ENCODE measurements at regions not wholly inside any gene's neighbourhood (a gene's known extent, or its start where the extent isn't known, plus 50 kb on each side); places are given as distances from the start of the nearest gene placed in this dataset.
"Not testable (repeated sequence)": the region's sequence is repeated elsewhere in the genome, so short reads cannot be mapped to it uniquely, and the experiment has no call there.

DNA sequence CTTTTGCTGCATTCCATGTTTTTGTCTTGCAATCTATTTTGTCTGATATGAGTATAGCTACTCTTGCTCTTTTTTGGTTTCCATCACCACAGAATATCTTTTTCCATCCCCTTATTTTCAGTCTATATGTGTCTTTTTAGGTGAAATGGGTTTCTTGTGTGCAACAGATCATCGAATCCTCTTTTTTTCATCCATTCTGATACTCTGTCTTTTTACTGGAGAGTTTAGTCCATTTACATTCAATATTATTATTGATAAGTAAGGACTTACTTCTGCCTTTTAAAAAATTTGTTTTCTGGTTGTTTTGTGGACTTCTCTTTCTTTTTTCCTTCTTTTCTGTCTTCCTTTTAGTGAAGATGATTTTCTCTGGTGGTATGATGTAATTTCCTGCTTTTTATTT lies 64.6 kb upstream of the CD55 start:
- DNase-seq (ENCODE audit: low read depth, low spot score): no peak
- no peak overlapping the region for H3K4me3 ChIP-seq (ENCODE audit: low read depth, low read length)
- CTCF ChIA-PET: interaction anchor here (6.0 kb wide), 1 partner anchor 149 kb away, joined by 91 read pairs; no protein-coding TSS in a partner anchor
- POLR2A ChIA-PET: no interaction called here
- TF ChIP-seq, protein P1, sequence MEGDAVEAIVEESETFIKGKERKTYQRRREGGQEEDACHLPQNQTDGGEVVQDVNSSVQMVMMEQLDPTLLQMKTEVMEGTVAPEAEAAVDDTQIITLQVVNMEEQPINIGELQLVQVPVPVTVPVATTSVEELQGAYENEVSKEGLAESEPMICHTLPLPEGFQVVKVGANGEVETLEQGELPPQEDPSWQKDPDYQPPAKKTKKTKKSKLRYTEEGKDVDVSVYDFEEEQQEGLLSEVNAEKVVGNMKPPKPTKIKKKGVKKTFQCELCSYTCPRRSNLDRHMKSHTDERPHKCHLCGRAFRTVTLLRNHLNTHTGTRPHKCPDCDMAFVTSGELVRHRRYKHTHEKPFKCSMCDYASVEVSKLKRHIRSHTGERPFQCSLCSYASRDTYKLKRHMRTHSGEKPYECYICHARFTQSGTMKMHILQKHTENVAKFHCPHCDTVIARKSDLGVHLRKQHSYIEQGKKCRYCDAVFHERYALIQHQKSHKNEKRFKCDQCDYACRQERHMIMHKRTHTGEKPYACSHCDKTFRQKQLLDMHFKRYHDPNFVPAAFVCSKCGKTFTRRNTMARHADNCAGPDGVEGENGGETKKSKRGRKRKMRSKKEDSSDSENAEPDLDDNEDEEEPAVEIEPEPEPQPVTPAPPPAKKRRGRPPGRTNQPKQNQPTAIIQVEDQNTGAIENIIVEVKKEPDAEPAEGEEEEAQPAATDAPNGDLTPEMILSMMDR (IDR thresholded peaks at IDR 0.05; ENCODE audit: insufficient read depth, low read length, missing control alignments): no peak

DNA sequence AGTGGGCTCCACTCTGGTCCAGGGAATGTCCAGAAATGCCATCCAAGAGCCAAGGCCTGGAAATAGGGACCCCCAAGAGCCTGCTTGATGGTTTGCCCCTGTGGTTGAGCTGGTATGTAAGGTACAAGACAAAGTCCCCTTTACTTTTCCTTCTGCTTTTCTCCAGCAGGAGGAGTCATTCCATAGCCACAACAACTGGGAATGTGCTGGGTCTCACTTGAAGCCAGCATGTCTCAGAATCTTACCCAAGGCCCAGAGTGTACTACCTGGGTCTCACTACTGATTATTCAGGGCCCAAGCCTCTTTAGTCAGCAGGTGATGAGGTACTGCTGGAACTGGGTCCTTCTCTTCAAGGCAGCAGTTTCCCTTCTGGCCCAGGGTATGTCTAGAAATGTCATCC lies 62.1 kb upstream of the CD55 start:
- no peak overlapping the region for H3K4me3 ChIP-seq (ENCODE audit: low read depth, low read length)
- CTCF ChIA-PET: interaction anchor here (0.8 to 6.0 kb wide), 8 partner anchors 13 to 240 kb away, joined by 3 to 91 read pairs (median 5); no protein-coding TSS in a partner anchor
- DNase-seq (ENCODE audit: low read depth, low spot score): no peak
- TF ChIP-seq, protein P1 (IDR thresholded peaks at IDR 0.05; ENCODE audit: insufficient read depth, low read length, missing control alignments): peak; percentile 45
- POLR2A ChIA-PET: no interaction called here

DNA sequence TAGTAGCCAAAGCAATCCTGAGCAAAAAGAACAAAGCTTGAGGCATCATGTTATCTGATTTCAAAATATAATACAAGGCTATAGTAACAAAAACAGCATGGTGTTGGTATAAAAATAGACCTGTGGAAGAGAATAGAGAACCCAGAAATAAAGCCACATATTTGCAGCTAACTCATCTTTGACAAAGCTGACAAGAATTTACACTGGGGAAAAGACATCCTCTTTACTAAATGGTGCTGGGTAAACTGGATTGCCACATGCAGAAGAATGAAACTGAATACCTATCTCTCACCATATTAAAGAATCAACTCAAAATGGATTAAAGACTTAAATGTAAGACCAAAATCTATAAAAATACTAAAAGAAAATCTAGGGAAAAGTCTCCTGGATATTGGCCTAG lies 59.5 kb upstream of the CD55 start:
- POLR2A ChIA-PET: no interaction called here
- CTCF ChIA-PET: interaction anchor here (6.0 kb wide), 1 partner anchor 144 kb away, joined by 91 read pairs; no protein-coding TSS in a partner anchor
- TF ChIP-seq, protein P1 (IDR thresholded peaks at IDR 0.05; ENCODE audit: insufficient read depth, low read length, missing control alignments): no peak
- no peak for DNase-seq (ENCODE audit: low read depth, low spot score)
- no peak overlapping the region for H3K4me3 ChIP-seq (ENCODE audit: low read depth, low read length)

DNA sequence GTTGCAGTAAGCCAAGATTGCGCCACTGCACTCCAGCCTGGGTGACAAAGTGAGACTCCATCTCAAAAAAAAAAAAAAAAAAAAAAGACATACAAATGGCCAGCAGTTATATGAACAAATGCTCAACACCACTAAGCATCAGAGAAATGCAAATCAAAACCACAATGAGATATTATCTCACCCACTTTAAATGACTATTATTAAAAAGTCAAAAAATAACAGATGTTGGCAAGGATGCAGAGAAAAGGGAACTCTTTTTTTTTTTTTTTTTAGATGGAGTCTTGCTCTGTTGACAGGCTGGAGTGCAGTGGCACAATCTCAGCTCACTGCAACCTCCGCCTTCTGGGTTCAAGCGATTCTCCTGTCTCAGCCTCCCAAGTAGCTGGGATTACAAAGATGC lies 58.6 kb upstream of the CD55 start:
- POLR2A ChIA-PET; DNase-seq (ENCODE audit: low read depth, low spot score); CTCF ChIA-PET; H3K4me3 ChIP-seq (ENCODE audit: low read depth, low read length): not testable (repeated sequence)

DNA sequence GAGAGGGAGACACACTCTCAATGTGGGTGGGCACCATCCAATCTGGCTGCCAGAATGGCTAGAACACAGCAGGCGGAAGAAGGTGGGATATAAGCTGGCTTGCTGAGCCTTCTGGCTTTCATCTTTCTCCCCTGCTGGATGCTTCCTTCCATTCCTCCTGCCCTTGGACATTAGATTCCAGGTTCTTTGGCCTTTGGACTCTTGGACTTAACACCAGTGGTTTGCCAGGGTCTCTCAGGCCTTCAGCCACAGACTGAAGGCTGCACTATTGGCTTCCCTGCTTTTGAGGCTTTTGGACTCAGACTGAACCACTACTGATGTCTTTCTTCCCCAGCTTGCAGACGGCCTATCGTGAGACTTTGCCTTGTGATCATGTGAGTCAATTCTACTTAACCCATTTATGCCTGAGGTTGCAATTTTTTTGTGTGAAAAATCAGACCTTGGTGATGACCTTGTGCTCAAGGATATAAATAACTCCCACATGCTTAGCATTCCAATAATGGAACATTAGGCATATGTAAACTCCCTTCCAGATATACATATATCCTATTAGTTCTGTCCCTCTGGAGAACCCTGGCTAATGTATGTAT lies 56.7 kb upstream of the CD55 start:
- H3K4me3 ChIP-seq (ENCODE audit: low read depth, low read length): no peak overlapping the region
- ChIA-PET CTCF (no interaction called here), POLR2A (no interaction called here)
- TF ChIP-seq, protein P1 (IDR thresholded peaks at IDR 0.05; ENCODE audit: insufficient read depth, low read length, missing control alignments): no peak
- DNase-seq (ENCODE audit: low read depth, low spot score): no peak

DNA sequence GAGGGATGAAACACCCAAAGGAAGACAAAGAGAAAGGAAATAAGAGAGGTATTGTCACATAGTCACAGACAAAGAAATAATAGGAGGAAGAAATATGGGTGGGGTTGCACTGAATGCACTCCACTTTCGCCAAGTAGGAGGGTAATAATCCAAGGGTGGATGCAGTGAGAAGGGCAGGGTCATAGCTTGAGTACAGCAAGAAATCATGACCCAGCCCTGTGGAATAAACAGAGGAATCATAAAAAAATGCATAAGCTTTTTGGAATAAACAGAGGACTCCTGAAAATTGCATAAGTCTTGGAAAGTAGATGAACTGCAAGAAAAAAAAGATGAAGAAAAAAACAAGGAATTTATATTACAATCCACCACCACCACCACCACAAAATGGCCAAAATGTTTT lies 53.1 kb upstream of the CD55 start:
- CTCF ChIA-PET: no interaction called here
- POLR2A ChIA-PET: no interaction called here
- H3K4me3 ChIP-seq (ENCODE audit: low read depth, low read length): no peak overlapping the region
- no peak for DNase-seq (ENCODE audit: low read depth, low spot score)
- TF ChIP-seq, protein P1 (IDR thresholded peaks at IDR 0.05; ENCODE audit: insufficient read depth, low read length, missing control alignments): no peak
